Mucosa of rectum (tissue), 2 donors: ENCODE measurements at regions not wholly inside any gene's neighbourhood (a gene's known extent, or its start where the extent isn't known, plus 50 kb on each side); places are given as distances from the start of the nearest gene placed in this dataset.

Experiments used
- H3K27ac ChIP-seq, 2 donors: one replicate each; pipeline ENCODE4 v1.7.0; 2013; ENCODE audit warnings: inconsistent platforms in 2 of 2, low read depth in 2 of 2, low read length in 2 of 2
- H3K27me3 ChIP-seq, 2 donors: one replicate each; pipeline ENCODE4 v1.7.0; 2013; ENCODE audit warnings: low read length in 2 of 2; ENCODE audit not compliant: control insufficient read depth in 2 of 2, insufficient read depth in 2 of 2
- H3K36me3 ChIP-seq, 2 donors: one replicate each; pipeline ENCODE4 v1.7.0; 2013; ENCODE audit warnings: low read length in 2 of 2; ENCODE audit not compliant: control insufficient read depth in 2 of 2, insufficient read depth in 2 of 2
- H3K4me1 ChIP-seq, 2 donors: one replicate each; pipeline ENCODE4 v1.7.0; 2013; ENCODE audit warnings: low read length in 2 of 2, mild to moderate bottlenecking in 1 of 2; ENCODE audit not compliant: control insufficient read depth in 2 of 2, insufficient read depth in 2 of 2
- H3K4me3 ChIP-seq, 2 donors: one replicate each; pipeline ENCODE4 v1.7.0; 2013; ENCODE audit warnings: low read length in 2 of 2
- H3K9ac ChIP-seq, 2 donors: one replicate each; pipeline ENCODE4 v1.7.0; 2013; ENCODE audit warnings: low read length in 2 of 2, low read depth in 1 of 2, mild to moderate bottlenecking in 1 of 2
- H3K9me3 ChIP-seq, 2 donors: one replicate each; pipeline ENCODE4 v1.7.0; 2013; ENCODE audit warnings: low read length in 2 of 2; ENCODE audit not compliant: control insufficient read depth in 2 of 2
- donor health status: healthy.
- donor health status: Normal muscosa, but diverticular disease.

- Histone ChIP-seq H3K4me3 (no peak overlapping the region), H3K27ac (no peak overlapping the region), H3K27me3 (no peaks in the 10 kb centered on the region), H3K4me1 (no peaks in the 10 kb centered on the region), H3K9ac (no peak overlapping the region), H3K36me3 (no peaks in the 10 kb centered on the region), H3K9me3 (peaks cover 0 to 2% of the 10 kb centered on the region in 2 donors)
Measured at GRCh38 chr6:50925981-50926380, 107.3 kb downstream of the TFAP2B start.

GRCh38 chr6:50927800-50928199 is 109.1 kb downstream of the TFAP2B start:
- no peaks in the 10 kb centered on the region for H3K27me3 ChIP-seq
- no peak overlapping the region for H3K4me3 ChIP-seq
- no peak overlapping the region for H3K9ac ChIP-seq
- no peak overlapping the region for H3K27ac ChIP-seq
- no peaks in the 10 kb centered on the region for H3K36me3 ChIP-seq
- H3K4me1 ChIP-seq = no peaks in the 10 kb centered on the region
- H3K9me3 ChIP-seq = peaks cover 0 to 2% of the 10 kb centered on the region in 2 donors

- Histone ChIP-seq H3K27ac (no peak overlapping the region), H3K9ac (no peak overlapping the region), H3K4me3 (no peak overlapping the region), H3K27me3 (no peaks in the 10 kb centered on the region), H3K36me3 (no peaks in the 10 kb centered on the region), H3K9me3 (no peaks in the 10 kb centered on the region), H3K4me1 (no peaks in the 10 kb centered on the region)
Measured at GRCh38 chr6:50929323-50929722, 110.7 kb downstream of the TFAP2B start.

GRCh38 chr6:50935442-50935841 is 116.8 kb downstream of the TFAP2B start:
- no peak overlapping the region for H3K27ac ChIP-seq
- H3K27me3 ChIP-seq = no peaks in the 10 kb centered on the region
- no peak overlapping the region for H3K4me3 ChIP-seq
- H3K4me1 ChIP-seq = no peaks in the 10 kb centered on the region
- H3K36me3 ChIP-seq = no peaks in the 10 kb centered on the region
- H3K9me3 ChIP-seq = no peaks in the 10 kb centered on the region
- no peak overlapping the region for H3K9ac ChIP-seq

- Histone ChIP-seq H3K36me3 (no peaks in the 10 kb centered on the region), H3K9ac (no peak overlapping the region), H3K4me1 (no peaks in the 10 kb centered on the region), H3K27me3 (no peaks in the 10 kb centered on the region), H3K4me3 (no peak overlapping the region), H3K9me3 (no peaks in the 10 kb centered on the region), H3K27ac (no peak overlapping the region)
Measured at GRCh38 chr6:50936277-50936681, 117.6 kb downstream of the TFAP2B start.

- no peaks in the 10 kb centered on the region for H3K27me3 ChIP-seq
- no peaks in the 10 kb centered on the region for H3K9me3 ChIP-seq
- H3K36me3 ChIP-seq = no peaks in the 10 kb centered on the region
- H3K9ac ChIP-seq = no peak overlapping the region
- H3K27ac ChIP-seq = no peak overlapping the region
- no peaks in the 10 kb centered on the region for H3K4me1 ChIP-seq
- no peak overlapping the region for H3K4me3 ChIP-seq
Measured at GRCh38 chr6:50939931-50940330, 121.3 kb downstream of the TFAP2B start.

- no peaks in the 10 kb centered on the region for H3K9me3 ChIP-seq
- no peak overlapping the region for H3K9ac ChIP-seq
- no peak overlapping the region for H3K27ac ChIP-seq
- H3K4me3 ChIP-seq = no peak overlapping the region
- H3K27me3 ChIP-seq = no peaks in the 10 kb centered on the region
- no peaks in the 10 kb centered on the region for H3K4me1 ChIP-seq
- H3K36me3 ChIP-seq = no peaks in the 10 kb centered on the region
Measured at GRCh38 chr6:50945789-50946188, 127.1 kb downstream of the TFAP2B start.

- Histone ChIP-seq H3K9me3 (no peaks in the 10 kb centered on the region), H3K27me3 (no peaks in the 10 kb centered on the region), H3K27ac (no peak overlapping the region), H3K4me1 (no peaks in the 10 kb centered on the region), H3K36me3 (no peaks in the 10 kb centered on the region), H3K9ac (no peak overlapping the region), H3K4me3 (no peak overlapping the region)
Measured at GRCh38 chr6:50952092-50952907, 133.6 kb downstream of the TFAP2B start.

- Histone ChIP-seq H3K9me3 (no peaks in the 10 kb centered on the region), H3K27ac (no peak overlapping the region), H3K9ac (no peak overlapping the region), H3K4me1 (no peaks in the 10 kb centered on the region), H3K27me3 (no peaks in the 10 kb centered on the region), H3K4me3 (no peak overlapping the region), H3K36me3 (no peaks in the 10 kb centered on the region)
Measured at GRCh38 chr6:50956014-50956413, 137.3 kb downstream of the TFAP2B start.

GRCh38 chr6:50958148-50958697 is 139.6 kb downstream of the TFAP2B start:
- H3K27ac ChIP-seq = no peak overlapping the region
- H3K36me3 ChIP-seq = no peaks in the 10 kb centered on the region
- no peaks in the 10 kb centered on the region for H3K9me3 ChIP-seq
- H3K4me3 ChIP-seq = no peak overlapping the region
- no peaks in the 10 kb centered on the region for H3K4me1 ChIP-seq
- no peaks in the 10 kb centered on the region for H3K27me3 ChIP-seq
- no peak overlapping the region for H3K9ac ChIP-seq
